B cell (primary cell): ENCODE measurements at regions not wholly inside any gene's neighbourhood (a gene's known extent, or its start where the extent isn't known, plus 50 kb on each side); places are given as distances from the start of the nearest gene placed in this dataset.

Experiments
- ATAC-seq: fragments of 200-7000 bp; cut with Tn5 transposase; one replicate; pipeline ENCODE4 v1.10.0; 2021; ENCODE audit warnings: low read depth, mild to moderate bottlenecking, moderate number of reproducible peaks, moderate library complexity
- CTCF ChIA-PET: fragments of 350-600 bp; sonication (Branson Sonifier 250); formaldehyde crosslinking; loops from one replicate; lab custom pipeline; 2021; ENCODE audit warnings: antibody characterized with exemption, inconsistent platforms; lab: Charles Lee
- POLR2A ChIA-PET: fragments of 350-600 bp; sonication (Branson Sonifier 250); formaldehyde crosslinking; loops from one replicate; lab custom pipeline; 2021; ENCODE audit warnings: antibody characterized with exemption; lab: Charles Lee
- DNase-seq: peaks from one replicate; pipeline ENCODE4 v3.0.0; 2013
- H2AFZ ChIP-seq: 2 replicates; pipeline ENCODE4 v1.6.1; 2012; ENCODE audit warnings: mild to moderate bottlenecking, low read depth, low read length; ENCODE audit not compliant: insufficient read depth, poor library complexity, severe bottlenecking
- H3K27ac ChIP-seq, 2 donors: 1 replicate in 1 of 2; 2 replicates in 1 of 2; pipeline ENCODE4 v1.5.1; 2012 to 2013; ENCODE audit warnings: low read length in 2 of 2, mild to moderate bottlenecking in 2 of 2, moderate library complexity in 1 of 2
- H3K27me3 ChIP-seq, 4 experiments: fragments of 200-600 bp in 1 of 4; sonication (generic) in 1 of 4; replicated peaks in 1 of 4; 1 replicate in 2 of 4; 2 replicates in 2 of 4; pipeline versions ENCODE4 v1.6.1 to v1.7.0; 2013 to 2016; ENCODE audit warnings: low read length in 3 of 4, mild to moderate bottlenecking in 2 of 4, mixed read lengths in 1 of 4, moderate library complexity in 1 of 4; ENCODE audit not compliant: insufficient read depth in 4 of 4, control insufficient read depth in 3 of 4; ENCODE audit errors: control extremely low read depth in 1 of 4
- H3K36me3 ChIP-seq, 2 experiments: replicated peaks in 1 of 2; 1 replicate in 1 of 2; 2 replicates in 1 of 2; pipeline versions ENCODE4 v1.6.1 to v1.7.1; 2013; ENCODE audit warnings: low read length in 1 of 2; ENCODE audit not compliant: insufficient read depth in 2 of 2, control insufficient read depth in 1 of 2; ENCODE audit errors: control extremely low read depth in 1 of 2, extremely low read depth in 1 of 2
- H3K4me1 ChIP-seq, 2 donors: fragments of 200-600 bp in 1 of 2; sonication (generic) in 1 of 2; 1 replicate in 1 of 2; 2 replicates in 1 of 2; pipeline versions ENCODE4 v1.5.1 to v1.6.1; 2013 to 2017; ENCODE audit warnings: low read length in 2 of 2; ENCODE audit not compliant: control insufficient read depth in 2 of 2, insufficient read depth in 2 of 2
- H3K4me2 ChIP-seq: replicated peaks from 2 replicates; pipeline ENCODE3; 2012; ENCODE audit warnings: mild to moderate bottlenecking, low read depth, low read length; ENCODE audit not compliant: poor library complexity, severe bottlenecking
- H3K4me3 ChIP-seq, 5 experiments: fragments of 200-600 bp in 1 of 5; sonication (generic) in 1 of 5; 1 replicate in 3 of 5; 2 replicates in 2 of 5; pipeline versions ENCODE4 v1.5.1 to v1.7.0; 2011 to 2016; ENCODE audit warnings: low read length in 4 of 5, mild to moderate bottlenecking in 4 of 5, low read depth in 2 of 5, control low read depth in 1 of 5, moderate library complexity in 1 of 5; ENCODE audit not compliant: insufficient read depth in 1 of 5; ENCODE audit errors: control extremely low read depth in 1 of 5, extremely low read depth in 1 of 5
- H3K79me2 ChIP-seq: fragments of 200-600 bp; sonication (generic); one replicate; pipeline ENCODE4 v1.6.0; 2016; ENCODE audit warnings: low read length; ENCODE audit not compliant: control insufficient read depth, insufficient read depth
- H3K9ac ChIP-seq: fragments of 200-600 bp; sonication (generic); 2 replicates; pipeline ENCODE4 v1.6.1; 2017; ENCODE audit warnings: mild to moderate bottlenecking, low read length, moderate library complexity
- H3K9me3 ChIP-seq, 3 donors: one replicate each; pipeline versions ENCODE4 v1.6.1 to v1.7.1; 2013; ENCODE audit warnings: low read length in 2 of 3; ENCODE audit not compliant: control insufficient read depth in 2 of 3, insufficient read depth in 1 of 3; ENCODE audit errors: control extremely low read depth in 1 of 3
- H4K20me1 ChIP-seq: 2 replicates; pipeline ENCODE4 v1.6.0; 2012; ENCODE audit warnings: mild to moderate bottlenecking, low read length; ENCODE audit not compliant: insufficient read depth, control insufficient read depth, poor library complexity, severe bottlenecking
- H3K27ac Mint-ChIP-seq: one replicate; pipeline ENCODE4 v1.8.0; 2021; ENCODE audit warnings: mixed read lengths
- H3K27me3 Mint-ChIP-seq: one replicate; pipeline ENCODE4 v1.8.0; 2021; ENCODE audit warnings: mixed read lengths
- H3K4me1 Mint-ChIP-seq: one replicate; pipeline ENCODE4 v1.8.0; 2021; ENCODE audit warnings: mixed read lengths
- H3K4me3 Mint-ChIP-seq: one replicate; pipeline ENCODE4 v1.8.0; 2021; ENCODE audit warnings: mixed read lengths
- H3K9me3 Mint-ChIP-seq: one replicate; pipeline ENCODE4 v1.8.0; 2022; ENCODE audit warnings: mixed read lengths; ENCODE audit not compliant: insufficient read depth
- EZH2 ChIP-seq: IDR thresholded peaks from 2 replicates; pipeline ENCODE4 v1.6.1; 2012; ENCODE audit warnings: borderline replicate concordance, low read depth, mild to moderate bottlenecking, moderate library complexity, low read length; ENCODE audit not compliant: insufficient read depth, poor library complexity, severe bottlenecking
- WGBS: methylation state at CpG from one replicate; pipeline ENCODE4 v1.1.5; 2013; ENCODE audit warnings: missing lambda C conversion rate; ENCODE audit not compliant: insufficient coverage; 5-methylcytosine and 5-hydroxymethylcytosine counted together
- intact Hi-C: fragments of 100-400 bp; cut with micrococcal nuclease; formaldehyde crosslinking; loops from one replicate; pipeline ENCODE4 v1.10.0; 2022
- TF ChIP-seq, protein P1 (sequence below): fragments of 200-600 bp; IDR thresholded peaks from one replicate; pipeline ENCODE4 v1.8.0; 2022; ENCODE audit warnings: antibody characterized with exemption, mild to moderate bottlenecking

DNA sequence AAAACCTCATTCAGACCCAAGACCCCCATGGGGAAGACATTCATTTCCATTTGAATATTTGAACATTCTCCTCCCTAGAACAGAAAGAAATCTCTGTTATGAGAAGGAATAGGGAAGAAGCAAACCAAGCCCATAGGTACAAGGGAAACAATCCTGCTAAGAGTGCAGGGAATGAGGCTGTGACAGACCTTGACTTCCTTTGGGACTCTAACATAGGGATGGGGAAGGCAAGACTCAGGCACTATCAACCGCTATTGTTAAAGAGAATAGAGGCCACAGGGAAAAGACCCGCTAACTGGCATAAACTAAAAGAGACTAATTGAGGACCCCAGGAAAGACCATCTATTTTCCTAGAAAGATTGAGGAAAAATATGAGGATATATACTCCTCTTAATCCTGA, 117.8 kb upstream of the BRINP3 start:
- H3K4me1 ChIP-seq: no peaks in the 10 kb centered on the region
- Mint-ChIP-seq H3K4me3 (no peak overlapping the region), H3K27me3 (no peaks in the 10 kb centered on the region), H3K4me1 (no peaks in the 10 kb centered on the region), H3K9me3 (no peaks in the 10 kb centered on the region), H3K27ac (no peak overlapping the region)
- no peaks in the 10 kb centered on the region for H4K20me1 ChIP-seq
- H3K9me3 ChIP-seq: no peaks in the 10 kb centered on the region
- ATAC-seq: no peak
- no CpG with 5 or more reads among the region's 2 CpGs for WGBS
- no peaks in the 10 kb centered on the region for H3K79me2 ChIP-seq
- H3K4me3 ChIP-seq: no peak overlapping the region
- no peak overlapping the region for H3K27ac ChIP-seq
- no peak for DNase-seq
- H3K36me3 ChIP-seq: no peaks in the 10 kb centered on the region
- no peak overlapping the region for H3K9ac ChIP-seq
- no peak overlapping the region for H2AFZ ChIP-seq
- POLR2A ChIA-PET: no interaction called here
- TF ChIP-seq, protein P1, sequence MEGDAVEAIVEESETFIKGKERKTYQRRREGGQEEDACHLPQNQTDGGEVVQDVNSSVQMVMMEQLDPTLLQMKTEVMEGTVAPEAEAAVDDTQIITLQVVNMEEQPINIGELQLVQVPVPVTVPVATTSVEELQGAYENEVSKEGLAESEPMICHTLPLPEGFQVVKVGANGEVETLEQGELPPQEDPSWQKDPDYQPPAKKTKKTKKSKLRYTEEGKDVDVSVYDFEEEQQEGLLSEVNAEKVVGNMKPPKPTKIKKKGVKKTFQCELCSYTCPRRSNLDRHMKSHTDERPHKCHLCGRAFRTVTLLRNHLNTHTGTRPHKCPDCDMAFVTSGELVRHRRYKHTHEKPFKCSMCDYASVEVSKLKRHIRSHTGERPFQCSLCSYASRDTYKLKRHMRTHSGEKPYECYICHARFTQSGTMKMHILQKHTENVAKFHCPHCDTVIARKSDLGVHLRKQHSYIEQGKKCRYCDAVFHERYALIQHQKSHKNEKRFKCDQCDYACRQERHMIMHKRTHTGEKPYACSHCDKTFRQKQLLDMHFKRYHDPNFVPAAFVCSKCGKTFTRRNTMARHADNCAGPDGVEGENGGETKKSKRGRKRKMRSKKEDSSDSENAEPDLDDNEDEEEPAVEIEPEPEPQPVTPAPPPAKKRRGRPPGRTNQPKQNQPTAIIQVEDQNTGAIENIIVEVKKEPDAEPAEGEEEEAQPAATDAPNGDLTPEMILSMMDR: no peak
- intact Hi-C loops: no loop called here
- CTCF ChIA-PET: no interaction called here
- no peaks in the 10 kb centered on the region for H3K27me3 ChIP-seq
- H3K4me2 ChIP-seq: no peak overlapping the region

DNA sequence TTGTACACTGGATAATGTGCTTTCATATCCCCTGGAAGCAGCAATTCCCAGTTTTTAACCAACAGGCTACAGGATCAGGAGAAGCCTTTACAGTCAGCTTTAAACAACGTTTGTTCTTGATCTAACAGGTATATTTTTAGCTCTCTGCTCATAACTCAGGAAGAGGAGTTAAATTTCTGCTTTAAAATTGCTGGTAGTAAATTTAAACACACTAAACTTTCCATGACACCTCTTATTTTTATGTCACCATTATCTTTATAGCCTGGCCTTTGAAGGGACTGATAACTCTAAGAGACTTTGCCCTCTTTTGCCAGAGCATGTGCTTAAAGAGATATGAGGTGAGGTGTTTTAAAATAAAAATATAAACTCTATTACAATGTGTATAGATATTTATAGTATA, 119.6 kb upstream of the BRINP3 start:
- ATAC-seq (no peak), DNase-seq (no peak)
- no peak overlapping the region for H2AFZ ChIP-seq
- H3K27ac ChIP-seq: no peak overlapping the region
- H3K4me3 ChIP-seq: no peak overlapping the region
- no peak overlapping the region for H3K9ac ChIP-seq
- H3K36me3 ChIP-seq: no peaks in the 10 kb centered on the region
- no peak overlapping the region for H3K27ac Mint-ChIP-seq
- H3K4me1 ChIP-seq: no peaks in the 10 kb centered on the region
- WGBS: no CpG with 5 or more reads among the region's 1 CpG
- H3K4me1 Mint-ChIP-seq: no peaks in the 10 kb centered on the region
- CTCF ChIA-PET: no interaction called here
- no peaks in the 10 kb centered on the region for H4K20me1 ChIP-seq
- no peaks in the 10 kb centered on the region for H3K79me2 ChIP-seq
- TF ChIP-seq, protein P1: no peak
- TF ChIP-seq EZH2: no peak
- H3K27me3 ChIP-seq: no peaks in the 10 kb centered on the region
- no peak overlapping the region for H3K4me3 Mint-ChIP-seq
- intact Hi-C loops: no loop called here
- POLR2A ChIA-PET: no interaction called here
- no peaks in the 10 kb centered on the region for H3K27me3 Mint-ChIP-seq
- H3K9me3 ChIP-seq: no peaks in the 10 kb centered on the region
- H3K4me2 ChIP-seq: no peak overlapping the region
- H3K9me3 Mint-ChIP-seq: no peaks in the 10 kb centered on the region
